ENCODE measurements at regions not wholly inside any gene's neighbourhood (a gene's known extent, or its start where the extent isn't known, plus 50 kb on each side); places are given as distances from the start of the nearest gene placed in this dataset.

DNA sequence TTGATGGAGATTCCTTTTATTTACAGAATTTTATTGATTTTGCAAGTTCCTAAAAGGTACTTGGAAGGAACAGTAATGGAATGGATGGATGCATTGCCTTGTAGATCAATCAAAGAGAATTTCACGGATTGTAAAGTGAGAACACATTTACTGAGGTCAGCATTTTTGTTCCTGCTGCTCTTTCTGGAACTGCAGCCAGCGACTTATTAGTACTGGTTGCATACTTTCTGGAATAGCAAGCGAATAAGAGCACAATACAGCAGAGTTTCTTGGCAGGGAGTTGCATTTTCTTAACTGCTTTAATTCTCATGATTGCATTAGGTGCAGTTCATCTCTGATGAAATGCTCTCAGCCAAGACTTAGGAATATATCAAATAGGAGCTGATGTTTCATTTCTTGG, 106.1 kb upstream of the CHODL start:
- no peaks in the 10 kb centered on the region for H3K4me1 Mint-ChIP-seq (ENCODE audit: insufficient read depth, unreplicated experiment)
- TF ChIP-seq CTCF (IDR thresholded peaks at IDR 0.05; ENCODE audit: unreplicated experiment) = no peak
- H3K27me3 Mint-ChIP-seq (ENCODE audit: insufficient read depth, unreplicated experiment) = no peaks in the 10 kb centered on the region
- DNase-seq (ENCODE audit: unreplicated experiment) = no peak
- CTCF ChIA-PET = interaction anchor here (0.8 kb wide), 1 partner anchor 26 kb away, joined by 3 read pairs; no protein-coding TSS in a partner anchor
- H3K27ac Mint-ChIP-seq (ENCODE audit: low read depth, unreplicated experiment) = no peak overlapping the region
- H3K4me3 Mint-ChIP-seq (ENCODE audit: unreplicated experiment) = no peak overlapping the region
- BruUV-seq (replicated peaks) = no TSS peak
- POLR2A ChIA-PET = interaction anchor here (0.9 kb wide), 1 partner anchor 19 kb away, joined by 4 read pairs; no protein-coding TSS in a partner anchor
- intact Hi-C loops (cut with micrococcal nuclease) = no loop called here
- H3K36me3 Mint-ChIP-seq (ENCODE audit: insufficient read depth, unreplicated experiment) = no peaks in the 10 kb centered on the region
- H3K9me3 Mint-ChIP-seq (ENCODE audit: unreplicated experiment) = no peaks in the 10 kb centered on the region

DNA sequence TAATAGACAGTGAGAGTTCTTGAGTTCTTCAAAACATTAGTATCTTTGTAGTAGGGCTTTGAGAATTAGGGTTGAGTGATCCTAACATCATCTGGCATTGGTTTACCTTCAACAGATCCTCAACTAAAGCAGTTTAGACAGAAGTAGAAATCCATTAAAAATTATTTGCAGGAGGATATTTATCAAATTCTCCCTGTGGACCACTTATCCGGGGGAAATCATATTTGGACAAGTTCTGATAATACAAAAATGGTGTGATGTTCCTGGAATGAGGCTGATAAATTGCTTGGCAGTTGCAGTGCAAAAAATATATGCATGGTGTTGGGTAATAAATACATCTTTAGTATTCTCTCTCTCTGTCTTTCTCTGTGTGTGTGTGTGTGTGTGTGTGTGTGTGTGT, 115.1 kb upstream of the CHODL start:
- BruUV-seq (replicated peaks) = no TSS peak

GRCh38 chr21:18118566-18118965, 126.1 kb upstream of the CHODL start:
- BruUV-seq (replicated peaks) = no TSS peak
- ChIA-PET CTCF (no interaction called here), POLR2A (no interaction called here)
- intact Hi-C loops (cut with micrococcal nuclease) = no loop called here
- no peak for TF ChIP-seq CTCF (IDR thresholded peaks at IDR 0.05; ENCODE audit: unreplicated experiment)
- Mint-ChIP-seq H3K36me3 (ENCODE audit: insufficient read depth, unreplicated experiment) (no peaks in the 10 kb centered on the region), H3K4me1 (ENCODE audit: insufficient read depth, unreplicated experiment) (peaks cover 5% of the 10 kb centered on the region), H3K27ac (ENCODE audit: low read depth, unreplicated experiment) (no peak overlapping the region), H3K4me3 (ENCODE audit: unreplicated experiment) (no peak overlapping the region), H3K9me3 (ENCODE audit: unreplicated experiment) (no peaks in the 10 kb centered on the region), H3K27me3 (ENCODE audit: insufficient read depth, unreplicated experiment) (no peaks in the 10 kb centered on the region)
- no peak for DNase-seq (ENCODE audit: unreplicated experiment)

More for the DNA sequence above, 115.1 kb upstream of the CHODL start:
- ChIA-PET POLR2A (interaction anchor here (0.5 kb wide), 1 partner anchor 180 kb away, joined by 3 read pairs; no protein-coding TSS in a partner anchor), CTCF (no interaction called here)
- H3K4me3 Mint-ChIP-seq (ENCODE audit: unreplicated experiment) = no peak overlapping the region
- intact Hi-C loops (cut with micrococcal nuclease) = no loop called here
- TF ChIP-seq CTCF (IDR thresholded peaks at IDR 0.05; ENCODE audit: unreplicated experiment) = no peak
- no peaks in the 10 kb centered on the region for H3K4me1 Mint-ChIP-seq (ENCODE audit: insufficient read depth, unreplicated experiment)
- no peak overlapping the region for H3K27ac Mint-ChIP-seq (ENCODE audit: low read depth, unreplicated experiment)
- no peaks in the 10 kb centered on the region for H3K27me3 Mint-ChIP-seq (ENCODE audit: insufficient read depth, unreplicated experiment)
- H3K9me3 Mint-ChIP-seq (ENCODE audit: unreplicated experiment) = no peaks in the 10 kb centered on the region
- H3K36me3 Mint-ChIP-seq (ENCODE audit: insufficient read depth, unreplicated experiment) = no peaks in the 10 kb centered on the region
- no peak for DNase-seq (ENCODE audit: unreplicated experiment)

GRCh38 chr21:18117176-18117575, 127.5 kb upstream of the CHODL start:
- BruUV-seq (replicated peaks) = no TSS peak
- Mint-ChIP-seq H3K4me1 (ENCODE audit: insufficient read depth, unreplicated experiment) (peaks cover 5% of the 10 kb centered on the region), H3K4me3 (ENCODE audit: unreplicated experiment) (no peak overlapping the region), H3K27me3 (ENCODE audit: insufficient read depth, unreplicated experiment) (no peaks in the 10 kb centered on the region), H3K27ac (ENCODE audit: low read depth, unreplicated experiment) (no peak overlapping the region), H3K36me3 (ENCODE audit: insufficient read depth, unreplicated experiment) (no peaks in the 10 kb centered on the region), H3K9me3 (ENCODE audit: unreplicated experiment) (no peaks in the 10 kb centered on the region)
- CTCF ChIA-PET = interaction anchor here (0.6 to 1.2 kb wide), 2 partner anchors 12 to 194 kb away, joined by 3 to 4 read pairs; no protein-coding TSS in a partner anchor
- intact Hi-C loops (cut with micrococcal nuclease) = no loop called here
- DNase-seq (ENCODE audit: unreplicated experiment) = no peak
- no peak for TF ChIP-seq CTCF (IDR thresholded peaks at IDR 0.05; ENCODE audit: unreplicated experiment)
- POLR2A ChIA-PET = no interaction called here
